ENCODE measurements at regions not wholly inside any gene's neighbourhood (a gene's known extent, or its start where the extent isn't known, plus 50 kb on each side); places are given as distances from the start of the nearest gene placed in this dataset.
"Not testable (repeated sequence)": the region's sequence is repeated elsewhere in the genome, so short reads cannot be mapped to it uniquely, and the experiment has no call there.

GRCh38 chr2:66103581-66103980 is 331.3 kb upstream of the MEIS1 start:
- no peaks in the 10 kb centered on the region for H3K36me3 ChIP-seq (replicated peaks; ENCODE audit: insufficient read depth, low read length)
- no peaks in the 10 kb centered on the region for H3K79me2 ChIP-seq (ENCODE audit: low read length)
- no peak overlapping the region for H2AFZ ChIP-seq (ENCODE audit: low read length)
- H3K4me2 ChIP-seq (ENCODE audit: low read depth, low read length) = no peak overlapping the region
- H3K4me3 ChIP-seq (ENCODE audit: low read length) = no peak overlapping the region
- H3K9ac ChIP-seq (ENCODE audit: low read length) = no peak overlapping the region
- no peaks in the 10 kb centered on the region for H3K27me3 ChIP-seq (replicated peaks; ENCODE audit: insufficient read depth, low read length)
- H4K20me1 ChIP-seq (ENCODE audit: insufficient read depth, low read length) = no peaks in the 10 kb centered on the region
- H3K9me3 ChIP-seq (replicated peaks; ENCODE audit: insufficient read depth, low read length) = no peaks in the 10 kb centered on the region
- H3K4me1 ChIP-seq (ENCODE audit: low read length) = no peaks in the 10 kb centered on the region
- H3K9me2 ChIP-seq (replicated peaks; ENCODE audit: insufficient read depth, low read length) = no peaks in the 10 kb centered on the region
- H3F3A ChIP-seq (ENCODE audit: insufficient read depth, low read length) = no peaks in the 10 kb centered on the region
- no peak overlapping the region for H3K27ac ChIP-seq (ENCODE audit: low read length)
- TF ChIP-seq EZH2phosphoT487 (IDR thresholded peaks at IDR 0.05; ENCODE audit: low read length) (no peak), CTCF (IDR thresholded peaks at IDR 0.05; ENCODE audit: low read length) (no peak), EZH2 (optimal IDR thresholded peaks at IDR 0.05; ENCODE audit: low read depth, low read length) (no peak)
- DNase-seq = no peak

GRCh38 chr2:66101206-66101605 is 333.7 kb upstream of the MEIS1 start:
- no peaks in the 10 kb centered on the region for H3F3A ChIP-seq (ENCODE audit: insufficient read depth, low read length)
- H4K20me1 ChIP-seq (ENCODE audit: insufficient read depth, low read length) = no peaks in the 10 kb centered on the region
- no peaks in the 10 kb centered on the region for H3K9me2 ChIP-seq (replicated peaks; ENCODE audit: insufficient read depth, low read length)
- H3K27me3 ChIP-seq (replicated peaks; ENCODE audit: insufficient read depth, low read length) = no peaks in the 10 kb centered on the region
- DNase-seq = no peak
- no peak overlapping the region for H3K4me2 ChIP-seq (ENCODE audit: low read depth, low read length)
- no peaks in the 10 kb centered on the region for H3K79me2 ChIP-seq (ENCODE audit: low read length)
- H2AFZ ChIP-seq (ENCODE audit: low read length) = no peak overlapping the region
- H3K9ac ChIP-seq (ENCODE audit: low read length) = no peak overlapping the region
- no peak overlapping the region for H3K4me3 ChIP-seq (ENCODE audit: low read length)
- no peaks in the 10 kb centered on the region for H3K9me3 ChIP-seq (replicated peaks; ENCODE audit: insufficient read depth, low read length)
- no peak for TF ChIP-seq CTCF (IDR thresholded peaks at IDR 0.05; ENCODE audit: low read length)
- no peaks in the 10 kb centered on the region for H3K4me1 ChIP-seq (ENCODE audit: low read length)
- no peak overlapping the region for H3K27ac ChIP-seq (ENCODE audit: low read length)
- H3K36me3 ChIP-seq (replicated peaks; ENCODE audit: insufficient read depth, low read length) = no peaks in the 10 kb centered on the region

- Histone ChIP-seq H3F3A (ENCODE audit: insufficient read depth, low read length) (no peaks in the 10 kb centered on the region), H3K9me3 (replicated peaks; ENCODE audit: insufficient read depth, low read length) (no peaks in the 10 kb centered on the region), H3K27ac (ENCODE audit: low read length) (no peak overlapping the region), H3K27me3 (replicated peaks; ENCODE audit: insufficient read depth, low read length) (no peaks in the 10 kb centered on the region), H3K4me3 (ENCODE audit: low read length) (no peak overlapping the region), H3K79me2 (ENCODE audit: low read length) (no peaks in the 10 kb centered on the region), H2AFZ (ENCODE audit: low read length) (no peak overlapping the region), H3K9me2 (replicated peaks; ENCODE audit: insufficient read depth, low read length) (no peaks in the 10 kb centered on the region), H3K36me3 (replicated peaks; ENCODE audit: insufficient read depth, low read length) (no peaks in the 10 kb centered on the region), H3K4me2 (ENCODE audit: low read depth, low read length) (no peak overlapping the region), H3K9ac (ENCODE audit: low read length) (no peak overlapping the region), H4K20me1 (ENCODE audit: insufficient read depth, low read length) (no peaks in the 10 kb centered on the region), H3K4me1 (ENCODE audit: low read length) (no peaks in the 10 kb centered on the region)
- DNase-seq = no peak
- TF ChIP-seq EZH2phosphoT487 (IDR thresholded peaks at IDR 0.05; ENCODE audit: low read length) = no peak
- no peak for TF ChIP-seq EZH2 (optimal IDR thresholded peaks at IDR 0.05; ENCODE audit: low read depth, low read length)
- no peak for TF ChIP-seq CTCF (IDR thresholded peaks at IDR 0.05; ENCODE audit: low read length)
Observed at GRCh38 chr2:66095820-66096345, 339.0 kb upstream of the MEIS1 start.

- not testable (repeated sequence) for H3K9me3 ChIP-seq (replicated peaks; ENCODE audit: insufficient read depth, low read length); H3K27ac ChIP-seq (ENCODE audit: low read length); H3F3A ChIP-seq (ENCODE audit: insufficient read depth, low read length); H3K4me1 ChIP-seq (ENCODE audit: low read length); H3K4me3 ChIP-seq (ENCODE audit: low read length); H4K20me1 ChIP-seq (ENCODE audit: insufficient read depth, low read length); H3K9me2 ChIP-seq (replicated peaks; ENCODE audit: insufficient read depth, low read length); H3K79me2 ChIP-seq (ENCODE audit: low read length); H3K36me3 ChIP-seq (replicated peaks; ENCODE audit: insufficient read depth, low read length); H3K4me2 ChIP-seq (ENCODE audit: low read depth, low read length); H3K9ac ChIP-seq (ENCODE audit: low read length); H2AFZ ChIP-seq (ENCODE audit: low read length); H3K27me3 ChIP-seq (replicated peaks; ENCODE audit: insufficient read depth, low read length); DNase-seq
Observed at GRCh38 chr2:66094689-66095088, 340.2 kb upstream of the MEIS1 start.
